Stimulated activated CD8-positive, alpha-beta memory T cell treated with anti-CD3 and anti-CD28 coated beads, Interleukin-4, amount 100 ng/mL, for 4 hours (primary cell): ENCODE measurements at regions not wholly inside any gene's neighbourhood (a gene's known extent, or its start where the extent isn't known, plus 50 kb on each side); places are given as distances from the start of the nearest gene placed in this dataset.

ENCODE experiments used
- DNase-seq, 2 donors: peaks; one replicate each; pipeline ENCODE4 v3.0.0-alpha.2; 2020; ENCODE audit warnings: low read depth in 2 of 2, low spot score in 1 of 2

DNA sequence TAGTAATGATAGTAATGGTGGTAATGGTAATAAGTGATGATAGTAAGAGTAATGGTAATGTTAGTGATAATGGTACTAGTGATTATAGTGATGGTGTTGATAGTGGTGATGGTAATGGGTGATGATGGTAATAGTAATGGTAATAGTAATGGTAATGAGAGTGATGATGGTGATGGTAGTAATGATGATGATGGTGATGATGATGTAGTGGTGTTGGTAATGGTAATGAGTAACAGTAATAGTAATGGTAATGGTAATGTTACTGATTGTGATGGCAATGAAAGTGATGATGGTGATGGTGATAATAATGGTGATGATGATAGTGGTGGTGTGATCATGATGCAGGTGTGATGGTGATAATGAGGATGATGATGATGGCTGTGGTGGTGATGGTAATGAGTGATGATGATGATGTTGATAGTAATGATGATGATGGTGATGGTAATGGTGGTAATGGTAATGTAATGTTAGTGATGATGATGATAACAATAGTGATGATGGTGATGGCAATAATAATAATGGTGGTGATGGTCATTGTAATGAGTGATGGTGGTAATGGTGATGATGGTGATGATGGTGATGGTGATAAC, 235.0 kb downstream of the MATN1 start:
- DNase-seq: no peak

- no peak for DNase-seq
Observed at GRCh38 chr1:30487042-30487441, 236.3 kb downstream of the MATN1 start.

DNA sequence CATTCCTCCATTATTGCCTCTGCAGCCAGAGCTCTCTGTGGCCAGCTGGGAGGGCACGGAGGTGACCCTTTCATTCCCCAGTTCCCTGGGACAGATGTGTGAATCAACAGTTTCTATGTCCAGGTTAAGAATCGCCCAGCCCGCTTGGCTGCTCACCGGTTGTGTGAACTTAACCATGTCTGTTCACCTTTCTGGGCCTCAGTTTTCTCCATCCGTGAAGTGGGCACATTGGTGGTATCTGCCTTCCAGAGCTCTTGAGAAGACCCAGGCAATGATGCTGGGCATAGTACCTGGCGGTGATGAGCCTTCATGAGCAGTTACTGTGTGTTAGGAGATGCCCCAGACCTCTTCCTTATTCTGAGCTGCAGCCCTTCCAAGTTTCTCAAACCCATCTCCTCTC, 238.3 kb downstream of the MATN1 start:
- DNase-seq: no peak

DNA sequence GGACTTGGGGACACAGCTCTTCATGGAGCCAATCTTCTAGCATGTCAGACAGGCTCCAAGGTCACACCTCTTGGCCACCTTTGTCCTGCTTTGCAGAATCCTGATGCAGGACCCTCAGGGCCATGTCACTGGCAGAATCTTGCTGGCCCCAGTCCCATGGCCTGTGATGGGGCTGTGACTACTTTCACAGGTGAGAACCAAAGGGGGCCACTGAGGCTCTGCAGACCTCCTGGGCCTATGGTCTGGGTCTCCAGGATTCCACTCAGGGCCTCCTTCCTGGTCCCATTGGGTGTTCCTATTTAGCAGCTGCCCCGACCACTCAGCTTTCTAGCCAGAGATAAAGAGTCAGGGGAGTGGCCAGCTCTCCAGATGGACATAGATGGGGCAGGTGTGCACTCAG, 238.7 kb downstream of the MATN1 start:
- no peak for DNase-seq

GRCh38 chr1:30479575-30479974, 243.8 kb downstream of the MATN1 start:
- DNase-seq: no peak

- no peak for DNase-seq
Observed at GRCh38 chr1:30478799-30479563, 244.4 kb downstream of the MATN1 start.

- DNase-seq: no peak
Observed at GRCh38 chr1:30478283-30478682, 245.1 kb downstream of the MATN1 start.

DNA sequence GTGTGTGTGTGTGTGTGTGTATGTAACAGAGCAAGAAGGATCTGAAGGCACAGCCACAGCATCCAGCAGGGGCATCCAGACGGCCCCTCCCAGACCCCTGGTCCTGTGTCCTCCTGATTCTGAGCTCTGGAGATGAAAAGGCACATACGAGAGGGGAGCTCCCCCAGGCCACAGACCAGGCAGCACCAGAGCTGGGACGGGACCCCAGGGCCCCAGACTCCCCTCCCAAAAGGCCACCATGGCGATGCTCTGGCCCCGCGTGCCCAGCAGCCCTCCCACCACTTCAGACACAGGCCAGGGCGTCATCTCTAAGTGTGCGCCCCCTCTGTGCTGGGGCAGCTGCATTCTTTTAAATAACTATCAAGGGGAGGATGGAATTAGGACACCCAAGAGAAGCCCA, 245.8 kb downstream of the MATN1 start:
- no peak for DNase-seq

DNA sequence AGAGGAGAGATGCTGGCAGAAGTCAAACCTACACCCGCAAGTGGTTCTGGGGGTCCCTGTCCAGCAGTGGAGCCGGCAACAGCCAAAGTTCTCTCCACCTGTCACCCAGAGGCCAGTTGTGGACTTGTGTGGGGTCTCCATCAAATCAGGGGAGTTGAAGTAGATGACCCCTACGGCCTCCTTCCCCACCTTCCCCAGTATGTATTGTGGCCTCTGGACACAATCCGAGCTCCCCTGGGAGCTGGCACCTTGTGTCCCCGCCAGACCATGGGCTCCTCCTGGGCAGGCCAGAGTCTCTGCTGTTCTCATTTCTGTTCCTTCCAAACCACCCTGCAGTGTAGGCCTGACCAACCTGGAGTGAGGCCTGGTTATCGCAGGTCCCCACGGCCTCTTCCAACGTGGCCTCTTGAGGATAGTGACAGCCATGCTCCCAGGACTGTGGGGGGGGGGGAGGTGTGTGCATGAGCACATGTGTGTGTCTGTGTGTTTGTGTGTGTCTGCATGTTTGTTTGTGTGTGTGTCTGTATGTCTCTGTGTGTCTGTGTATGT, 246.4 kb downstream of the MATN1 start:
- no peak for DNase-seq

DNA sequence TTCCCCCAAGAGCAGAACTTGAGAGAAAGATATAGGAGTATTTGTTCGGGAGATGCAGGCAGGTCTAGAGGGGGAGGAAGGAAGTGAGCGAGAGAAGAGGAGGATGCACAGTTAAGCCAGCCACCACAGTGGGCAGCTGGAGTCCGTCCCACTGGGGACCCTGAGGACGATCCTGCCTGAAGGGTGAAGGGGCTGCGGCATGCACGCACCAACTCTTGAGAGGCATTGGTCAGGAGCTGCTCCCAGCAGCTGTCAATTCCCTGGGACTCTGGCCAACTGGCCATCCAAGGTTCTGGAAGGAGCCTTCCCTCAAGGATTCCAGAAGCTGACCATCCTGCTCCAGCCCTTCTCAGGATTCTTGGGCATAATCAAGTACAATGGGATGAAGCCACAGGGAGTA, 246.9 kb downstream of the MATN1 start:
- no peak for DNase-seq

GRCh38 chr1:30475966-30476365, 247.4 kb downstream of the MATN1 start:
- no peak for DNase-seq

- DNase-seq: no peak
Observed at GRCh38 chr1:30475201-30475600, 248.2 kb downstream of the MATN1 start.

DNA sequence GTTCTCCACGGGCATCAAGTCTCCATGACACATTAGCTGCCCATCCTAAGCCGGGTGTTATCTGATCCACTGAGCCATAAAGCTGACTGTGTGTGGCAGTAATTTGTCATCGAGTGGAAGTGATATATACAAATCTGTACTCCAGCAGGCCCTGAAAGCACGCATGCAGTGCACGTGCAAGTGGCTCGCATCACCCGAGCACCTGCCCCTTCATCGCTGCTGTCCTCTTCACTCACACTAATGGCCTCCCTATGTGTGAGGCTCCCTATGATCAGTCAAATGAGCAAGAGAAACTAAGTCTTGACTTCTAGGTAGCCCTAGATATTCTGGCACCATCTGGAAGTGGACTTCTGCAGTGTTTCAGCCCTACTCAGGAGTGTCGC, 248.6 kb downstream of the MATN1 start:
- no peak for DNase-seq

DNA sequence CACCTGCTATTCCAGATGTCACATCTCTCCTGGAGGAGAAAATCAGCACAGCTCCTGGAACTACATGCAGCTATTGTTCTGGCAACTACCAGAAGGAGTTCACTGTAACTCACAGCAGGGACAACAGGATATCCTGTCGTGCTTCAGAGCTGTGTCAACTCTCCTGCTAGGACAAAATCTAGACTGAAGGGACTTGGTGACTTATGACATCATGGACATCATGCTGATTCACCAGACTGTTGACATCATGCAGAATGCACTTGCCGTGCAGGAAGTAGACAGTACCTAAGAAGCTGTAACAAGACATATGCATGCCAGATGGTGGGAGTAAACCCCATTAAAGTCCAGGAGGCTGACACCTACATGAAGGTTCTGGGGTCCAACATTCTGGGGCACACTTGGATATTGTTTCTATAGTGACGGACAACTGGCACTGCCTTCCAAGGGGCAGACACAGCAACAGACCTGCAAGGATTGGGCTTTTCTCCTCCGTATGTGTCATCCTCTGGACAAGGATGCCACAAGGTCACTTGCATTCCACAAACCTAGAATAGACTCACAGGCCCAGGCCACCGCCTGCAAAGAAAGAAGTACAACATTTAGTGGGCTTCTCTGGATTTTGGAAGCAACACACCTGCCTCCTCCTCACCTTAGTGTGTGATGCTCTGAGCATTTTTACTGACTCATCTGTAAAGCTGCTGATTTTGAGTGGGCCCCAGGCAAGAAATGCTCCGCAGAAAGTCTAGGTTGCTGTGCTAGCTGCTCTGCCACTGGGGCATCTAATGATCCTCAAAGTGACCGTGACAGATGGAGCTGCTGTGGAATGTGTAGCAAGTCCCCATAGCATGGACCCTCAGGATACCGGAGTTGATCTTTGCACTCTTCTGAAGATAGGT, 249.2 kb downstream of the MATN1 start:
- DNase-seq: no peak

GRCh38 chr1:30472526-30472925, 250.9 kb downstream of the MATN1 start:
- no peak for DNase-seq

DNA sequence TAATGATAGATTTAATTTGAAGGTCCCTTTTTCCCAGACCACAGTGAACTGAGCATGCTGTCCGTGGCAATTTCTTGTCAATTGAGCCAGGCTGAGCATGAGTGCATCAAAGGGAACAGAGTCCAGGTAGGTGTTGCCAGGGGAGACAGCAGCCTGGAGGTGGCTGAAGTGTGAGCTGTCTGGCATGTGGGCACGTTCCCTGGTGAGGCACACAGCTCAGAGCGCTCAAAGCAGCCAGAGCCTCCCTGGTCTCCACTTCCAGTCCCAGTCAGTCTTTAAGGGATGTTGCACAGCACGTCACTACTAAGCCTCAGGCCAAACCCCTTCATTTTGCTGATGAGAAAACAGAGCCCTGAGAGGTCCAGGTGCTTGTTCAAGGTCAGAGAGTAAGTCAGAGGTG, 251.4 kb downstream of the MATN1 start:
- no peak for DNase-seq

GRCh38 chr1:30471307-30471706, 252.1 kb downstream of the MATN1 start:
- no peak for DNase-seq

DNA sequence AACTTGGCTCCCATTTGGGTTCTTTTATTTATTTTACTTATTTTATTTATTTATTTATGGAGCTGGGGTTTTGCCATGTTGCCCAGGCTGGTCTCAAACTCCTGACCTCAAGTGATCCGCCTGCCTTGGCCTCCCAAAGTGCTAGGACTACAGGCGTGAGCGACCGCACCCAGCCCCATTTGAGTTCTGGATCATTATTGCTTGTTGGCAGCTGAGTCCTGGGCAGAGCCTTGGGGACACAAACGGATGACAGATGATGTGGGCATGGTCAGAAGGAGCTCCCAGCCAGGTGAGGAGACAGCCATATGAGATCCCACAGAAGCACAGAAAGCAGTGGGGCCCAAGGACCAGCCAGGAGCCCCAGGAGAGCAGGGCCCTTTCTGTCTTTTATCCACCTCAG, 254.0 kb downstream of the MATN1 start:
- DNase-seq: no peak

- DNase-seq: no peak
Observed at GRCh38 chr1:30467101-30467500, 256.3 kb downstream of the MATN1 start.

- no peak for DNase-seq
Observed at GRCh38 chr1:30466610-30467009, 256.8 kb downstream of the MATN1 start.

DNA sequence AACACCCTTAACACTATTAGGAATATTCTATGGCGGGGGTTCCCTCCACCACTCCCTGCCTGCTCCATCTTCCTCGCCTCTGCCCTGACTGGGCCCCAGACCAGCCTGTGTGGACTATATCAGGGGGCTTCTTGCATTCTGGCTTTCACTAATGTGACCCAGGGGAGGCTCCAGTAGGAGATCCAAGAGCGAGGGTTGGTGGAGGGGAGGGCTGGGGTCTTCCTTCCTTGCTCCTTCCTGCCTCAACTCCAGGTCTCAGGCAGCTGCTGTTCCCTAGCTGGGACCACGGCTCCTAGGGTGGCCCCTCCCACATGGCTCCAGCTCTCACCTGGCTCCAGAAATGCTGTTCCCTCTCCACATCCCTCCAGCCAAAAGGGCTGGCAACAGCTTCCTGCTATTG, 257.4 kb downstream of the MATN1 start:
- DNase-seq: no peak

GRCh38 chr1:30465096-30465495, 258.3 kb downstream of the MATN1 start:
- DNase-seq: no peak
